H1 (cell line): ENCODE measurements at regions not wholly inside any gene's neighbourhood (a gene's known extent, or its start where the extent isn't known, plus 50 kb on each side); places are given as distances from the start of the nearest gene placed in this dataset.

Experiments used
- CTCF ChIA-PET: fragments of 300-600 bp; sonication (Branson Sonifier 250); formaldehyde crosslinking; loops from one replicate; lab custom pipeline; 2021; ENCODE audit not compliant: partially characterized antibody; lab: Charles Lee
- POLR2A ChIA-PET: fragments of 300-600 bp; sonication (Branson Sonifier 250); formaldehyde crosslinking; loops from one replicate; lab custom pipeline; 2021; ENCODE audit warnings: inconsistent platforms; ENCODE audit not compliant: partially characterized antibody; lab: Charles Lee
- DNase-seq, 2 experiments: peaks; one replicate each; pipeline versions ENCODE4 v3.0.0 to v3.0.0-alpha.2; 2010 to 2022; ENCODE audit warnings: low spot score in 2 of 2, low read depth in 1 of 2, mixed read lengths in 1 of 2
- FAIRE-seq: peaks from 2 replicates; lab custom pipeline; 2011; peaks lifted over from hg19 to GRCh38; lab: Jason Lieb, UNC
- H2AFZ ChIP-seq: 2 replicates; pipeline ENCODE4 v1.8.1; 2012; ENCODE audit warnings: low read length, inconsistent platforms
- H2AK5ac ChIP-seq: 2 replicates; pipeline ENCODE4 v1.6.1; 2013; ENCODE audit warnings: low read depth, low read length
- H2BK120ac ChIP-seq: replicated peaks from 2 replicates; pipeline ENCODE3; 2013; ENCODE audit warnings: low read depth, low read length, inconsistent platforms
- H2BK12ac ChIP-seq: 2 replicates; pipeline ENCODE4 v1.6.1; 2013; ENCODE audit warnings: low read depth, low read length
- H2BK15ac ChIP-seq: 2 replicates; pipeline ENCODE4 v1.6.1; 2013; ENCODE audit warnings: low read length
- H2BK20ac ChIP-seq: 2 replicates; pipeline ENCODE4 v1.6.1; 2013; ENCODE audit warnings: low read length
- H2BK5ac ChIP-seq: 2 replicates; pipeline ENCODE4 v1.6.1; 2013; ENCODE audit warnings: low read depth, low read length
- H3K14ac ChIP-seq: 2 replicates; pipeline ENCODE4 v1.6.1; 2013; ENCODE audit warnings: inconsistent platforms; ENCODE audit not compliant: insufficient read length
- H3K18ac ChIP-seq: 2 replicates; pipeline ENCODE4 v1.6.1; 2013; ENCODE audit warnings: low read length; ENCODE audit errors: extremely low read depth
- H3K23ac ChIP-seq: 2 replicates; pipeline ENCODE4 v1.6.1; 2013; ENCODE audit warnings: inconsistent platforms; ENCODE audit not compliant: insufficient read length
- H3K23me2 ChIP-seq: 2 replicates; pipeline ENCODE4 v1.6.1; 2013; ENCODE audit warnings: low read depth, low read length
- H3K27ac ChIP-seq: 2 replicates; pipeline ENCODE4 v1.6.1; 2011; ENCODE audit warnings: low read depth, low read length, inconsistent platforms
- H3K27me3 ChIP-seq, 4 experiments: replicated peaks in 1 of 4; 1 replicate in 1 of 4; 2 replicates in 3 of 4; pipeline versions ENCODE4 v1.6.1 to v1.8.1; 2011 to 2013; ENCODE audit warnings: low read length in 3 of 4, mild to moderate bottlenecking in 3 of 4, inconsistent platforms in 2 of 4, mixed read lengths in 2 of 4, moderate library complexity in 1 of 4; ENCODE audit not compliant: control insufficient read depth in 3 of 4, insufficient read depth in 3 of 4; ENCODE audit errors: extremely low read depth in 1 of 4
- H3K36me3 ChIP-seq, 4 experiments: 2 replicates each; pipeline versions ENCODE4 v1.6.1 to v1.8.1; 2011 to 2013; ENCODE audit warnings: mild to moderate bottlenecking in 4 of 4, low read length in 3 of 4, moderate library complexity in 2 of 4, control low read depth in 1 of 4, inconsistent platforms in 1 of 4; ENCODE audit not compliant: insufficient read depth in 4 of 4, control insufficient read depth in 2 of 4
- H3K4ac ChIP-seq: replicated peaks from 2 replicates; pipeline ENCODE3; 2013; ENCODE audit warnings: low read length, low read depth, mixed read lengths, inconsistent platforms; ENCODE audit not compliant: insufficient read length
- H3K4me1 ChIP-seq, 4 experiments: replicated peaks in 1 of 4; 1 replicate in 1 of 4; 2 replicates in 3 of 4; pipeline versions ENCODE4 v1.6.1 to v1.8.1; 2011 to 2013; ENCODE audit warnings: low read length in 3 of 4, inconsistent platforms in 2 of 4, mixed read lengths in 1 of 4; ENCODE audit not compliant: insufficient read depth in 4 of 4, control insufficient read depth in 3 of 4
- H3K4me2 ChIP-seq, 2 experiments: 2 replicates each; pipeline versions ENCODE4 v1.6.1 to v1.8.1; 2011 to 2013; ENCODE audit warnings: low read depth in 2 of 2, low read length in 2 of 2, control low read depth in 1 of 2, inconsistent platforms in 1 of 2, mild to moderate bottlenecking in 1 of 2; ENCODE audit not compliant: insufficient read depth in 1 of 2
- H3K4me3 ChIP-seq, 4 experiments: fragments of 200-600, 300-600 bp in 1 of 4; sonication (generic), shearing (Covaris generic), sonication (Bioruptor Twin) in 1 of 4; 2 replicates each; pipeline versions ENCODE4 v1.5.1 to v1.8.1; 2011 to 2016; ENCODE audit warnings: low read length in 4 of 4, low read depth in 3 of 4, control low read depth in 2 of 4, inconsistent platforms in 2 of 4, mild to moderate bottlenecking in 2 of 4, mixed read lengths in 1 of 4, moderate library complexity in 1 of 4; ENCODE audit not compliant: insufficient read depth in 2 of 4; ENCODE audit errors: extremely low read depth in 1 of 4
- H3K56ac ChIP-seq: replicated peaks from 2 replicates; pipeline ENCODE3; 2013; ENCODE audit warnings: low read depth, mild to moderate bottlenecking, mixed read lengths, low read length, inconsistent platforms; ENCODE audit not compliant: insufficient read length
- H3K79me1 ChIP-seq: 2 replicates; pipeline ENCODE4 v1.6.1; 2013; ENCODE audit warnings: low read depth, low read length, control low read depth
- H3K79me2 ChIP-seq, 2 experiments: 2 replicates each; pipeline versions ENCODE4 v1.6.1 to v1.8.1; 2012 to 2013; ENCODE audit warnings: low read length in 2 of 2, mild to moderate bottlenecking in 2 of 2, inconsistent platforms in 1 of 2; ENCODE audit not compliant: insufficient read depth in 2 of 2, control insufficient read depth in 1 of 2
- H3K9ac ChIP-seq, 4 experiments: replicated peaks in 1 of 4; 1 replicate in 1 of 4; 2 replicates in 3 of 4; pipeline versions ENCODE4 v1.6.1 to v1.8.1; 2011 to 2013; ENCODE audit warnings: low read depth in 3 of 4, low read length in 3 of 4, control low read depth in 2 of 4, mild to moderate bottlenecking in 2 of 4, moderate library complexity in 2 of 4, inconsistent platforms in 1 of 4; ENCODE audit errors: extremely low read depth in 1 of 4
- H3K9me3 ChIP-seq, 2 experiments: 2 replicates each; pipeline versions ENCODE4 v1.6.1 to v1.8.1; 2012 to 2013; ENCODE audit warnings: mild to moderate bottlenecking in 2 of 2, moderate library complexity in 2 of 2, control low read depth in 1 of 2, inconsistent platforms in 1 of 2, low read depth in 1 of 2, low read length in 1 of 2, mixed read lengths in 1 of 2; ENCODE audit not compliant: insufficient read depth in 2 of 2
- H4K20me1 ChIP-seq, 2 experiments: replicated peaks in 1 of 2; 2 replicates each; pipeline versions ENCODE3 to v1.8.1; 2011 to 2013; ENCODE audit warnings: inconsistent platforms in 2 of 2, low read length in 2 of 2, mild to moderate bottlenecking in 1 of 2; ENCODE audit not compliant: insufficient read depth in 2 of 2, control insufficient read depth in 1 of 2
- H4K5ac ChIP-seq: 2 replicates; pipeline ENCODE4 v1.6.1; 2013; ENCODE audit warnings: low read length, low read depth, mixed read lengths, inconsistent platforms; ENCODE audit not compliant: insufficient read length
- H4K8ac ChIP-seq: 2 replicates; pipeline ENCODE4 v1.8.0; 2013; ENCODE audit warnings: mild to moderate bottlenecking, moderate library complexity, low read length, inconsistent platforms; ENCODE audit not compliant: insufficient read depth; ENCODE audit errors: extremely low read depth
- H4K91ac ChIP-seq: replicated peaks from 2 replicates; pipeline ENCODE3; 2013; ENCODE audit warnings: low read length, mixed read lengths, inconsistent platforms; ENCODE audit not compliant: insufficient read length
- CREB1 ChIP-seq: IDR thresholded peaks from 2 replicates; pipeline ENCODE4 v1.6.1; 2012; ENCODE audit warnings: inconsistent platforms
- EP300 ChIP-seq, 2 experiments: IDR thresholded peaks; 1 replicate in 1 of 2; 2 replicates in 1 of 2; pipeline ENCODE4 v1.6.1; 2011 to 2012; ENCODE audit warnings: low read depth in 2 of 2, low read length in 2 of 2, mild to moderate bottlenecking in 2 of 2, borderline replicate concordance in 1 of 2, inconsistent platforms in 1 of 2, moderate library complexity in 1 of 2
- JUN ChIP-seq: IDR thresholded peaks from 2 replicates; pipeline ENCODE4 v1.6.1; 2011; ENCODE audit warnings: low read depth, mild to moderate bottlenecking, improper control_type of control experiment, low read length
- KDM5A ChIP-seq: fragments of 200-600 bp; IDR thresholded peaks from 2 replicates; pipeline ENCODE4 v1.7.1; 2012; ENCODE audit warnings: mild to moderate bottlenecking, low read length, inconsistent platforms, mixed read lengths
- NRF1 ChIP-seq: IDR thresholded peaks from 2 replicates; pipeline ENCODE4 v1.6.1; 2011; ENCODE audit warnings: mild to moderate bottlenecking, low read depth, low read length, improper control_type of control experiment
- PHF8 ChIP-seq: fragments of 200-600 bp; sonication (generic); conservative IDR thresholded peaks from 2 replicates; pipeline ENCODE4 v1.7.1; 2012; ENCODE audit warnings: low read depth, mild to moderate bottlenecking, inconsistent platforms, low read length, moderate library complexity
- RNF2 ChIP-seq: fragments of 200-900, 300-1000 bp; sonication (generic); IDR thresholded peaks from 2 replicates; pipeline ENCODE4 v1.7.1; 2016; ENCODE audit warnings: borderline replicate concordance, low read depth, mild to moderate bottlenecking, antibody characterized with exemption, low read length; ENCODE audit not compliant: poor library complexity, severe bottlenecking; ENCODE audit errors: missing control alignments
- SIX5 ChIP-seq: IDR thresholded peaks from 2 replicates; pipeline ENCODE4 v1.6.1; 2011; ENCODE audit warnings: mild to moderate bottlenecking, low read depth, low read length
- SP2 ChIP-seq: IDR thresholded peaks from 2 replicates; pipeline ENCODE4 v1.6.1; 2012; ENCODE audit warnings: mild to moderate bottlenecking, low read length, inconsistent platforms
- TAF7 ChIP-seq: optimal IDR thresholded peaks from 2 replicates; pipeline ENCODE3; 2011; ENCODE audit warnings: low read depth, mild to moderate bottlenecking, inconsistent platforms, low read length, moderate library complexity, borderline replicate concordance
- TBP ChIP-seq: IDR thresholded peaks from 2 replicates; pipeline ENCODE4 v1.6.1; 2011; ENCODE audit warnings: low read depth, low read length, improper control_type of control experiment
- WGBS, 2 experiments: shearing (Covaris generic) in 1 of 2; methylation state at CpG; one replicate each; pipeline versions ENCODE4 v1.1.6 to v1.1.7; 2013 to 2015; ENCODE audit warnings: low lambda C conversion rate in 2 of 2, mixed read lengths in 2 of 2, inconsistent platforms in 1 of 2, low coverage in 1 of 2, missing lambda C conversion rate in 1 of 2; ENCODE audit not compliant: insufficient replicate concordance in 2 of 2, insufficient coverage in 1 of 2, insufficient read length in 1 of 2; ENCODE audit errors: extremely low coverage in 1 of 2, missing lambda C conversion rate in 1 of 2; 5-methylcytosine and 5-hydroxymethylcytosine counted together

- Histone ChIP-seq H2BK12ac (no peak overlapping the region), H4K5ac (no peak overlapping the region), H2BK5ac (no peak overlapping the region), H3K79me2 (no peaks in the 10 kb centered on the region), H3K36me3 (no peaks in the 10 kb centered on the region), H4K20me1 (no peaks in the 10 kb centered on the region), H3K18ac (no peak overlapping the region), H2BK20ac (no peak overlapping the region), H3K4me2 (no peak overlapping the region), H3K4me1 (peaks cover 0 to 4% (median 0%) of the 10 kb centered on the region in 4 experiments; a peak in 1 of 7 replicates), H4K91ac (no peak overlapping the region), H3K9me3 (no peaks in the 10 kb centered on the region), H4K8ac (no peak overlapping the region), H3K27ac (no peak overlapping the region), H3K4me3 (no peak overlapping the region), H2AFZ (no peak overlapping the region), H3K9ac (no peak overlapping the region), H3K4ac (no peak overlapping the region), H3K27me3 (no peaks in the 10 kb centered on the region; a peak in 2 of 7 replicates), H3K23ac (no peak overlapping the region), H3K23me2 (no peaks in the 10 kb centered on the region), H3K56ac (no peak overlapping the region), H2BK120ac (no peak overlapping the region), H3K79me1 (no peaks in the 10 kb centered on the region), H2AK5ac (no peak overlapping the region), H2BK15ac (no peak overlapping the region), H3K14ac (no peak overlapping the region)
- 76% methylated on average over 2 of the region's 2 CpGs; no CpG with 5 or more reads in 1 of the 2 experiments for WGBS, 2 experiments
- DNase-seq (no peak), FAIRE-seq (no peak)
- POLR2A ChIA-PET, result no interaction called here
- TF ChIP-seq EP300 (IDR thresholded peaks at IDR 0.05; ENCODE audit: borderline replicate concordance in 1 of 2, low read depth in 2 of 2, low read length in 2 of 2) (no peak), TBP (no peak), SP2 (no peak), RNF2 (no peak), TAF7 (no peak), JUN (no peak), PHF8 (no peak), NRF1 (no peak), KDM5A (no peak), CREB1 (no peak), SIX5 (no peak)
- CTCF ChIA-PET, result interaction anchor here (0.7 kb wide), 1 partner anchor 80 kb away, joined by 3 read pairs; no protein-coding TSS in a partner anchor
Measured at GRCh38 chr5:73250645-73251044, 77.7 kb downstream of the TMEM174 start.
